Anterior cingulate cortex (tissue), 58 donors: ENCODE measurements at regions not wholly inside any gene's neighbourhood (a gene's known extent, or its start where the extent isn't known, plus 50 kb on each side); places are given as distances from the start of the nearest gene placed in this dataset.

ENCODE experiments used
- DNase-seq, 58 donors: peaks; one replicate each; lab custom pipeline; 2025; lab: John Stamatoyannopoulos, UW

GRCh38 chr5:5585751-5586341, 163.4 kb downstream of the ICE1 start:
- DNase-seq, result no peak

DNA sequence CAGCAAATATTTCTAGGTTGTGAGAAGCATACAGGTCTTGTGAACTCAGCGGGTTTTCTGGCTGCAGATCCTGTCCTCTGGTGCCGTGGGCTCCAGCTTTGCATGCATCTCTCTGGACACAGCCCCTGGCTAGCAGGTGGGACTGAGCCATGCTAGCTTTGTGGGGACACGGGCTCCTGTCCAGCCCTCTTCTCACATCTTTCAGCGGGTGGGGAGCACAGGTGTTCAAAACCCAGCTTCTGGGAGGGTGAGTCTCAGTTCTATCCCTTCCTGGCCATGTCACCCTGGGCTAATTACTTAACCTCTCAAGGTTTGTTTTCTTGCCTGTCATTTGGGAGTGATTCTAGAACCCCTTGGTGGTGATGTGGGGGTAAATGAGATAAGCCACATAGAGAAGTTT, 162.3 kb downstream of the ICE1 start:
- DNase-seq, result no peak

DNA sequence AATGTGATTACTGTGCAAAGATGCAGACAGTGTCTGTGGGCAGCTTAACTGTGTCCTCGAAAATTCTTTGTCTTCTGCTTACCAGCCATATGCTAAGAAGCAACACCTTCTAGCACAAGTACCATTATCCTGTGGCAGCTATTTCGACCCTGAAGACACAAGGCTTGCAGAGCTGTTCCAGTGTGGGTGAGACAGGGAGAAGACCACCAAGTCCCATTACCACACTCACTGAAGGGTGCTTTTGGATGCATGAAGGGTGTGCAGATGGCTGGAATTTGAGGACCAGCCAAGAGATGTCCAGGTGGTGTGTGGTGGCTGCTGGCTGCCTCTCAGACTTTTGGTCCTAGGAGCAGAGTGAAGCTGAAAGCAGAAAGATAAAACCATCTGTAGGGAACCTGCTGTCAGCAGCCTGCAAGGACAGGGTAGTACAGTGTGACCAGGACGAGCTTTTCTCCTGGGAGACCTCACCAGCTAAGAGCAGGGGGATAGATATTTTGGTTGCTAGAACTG, 161.8 kb downstream of the ICE1 start:
- peak in 8 of 58 donors; percentile 6 to 35 (median 18) for DNase-seq

GRCh38 chr5:5583832-5584231, 161.4 kb downstream of the ICE1 start:
- DNase-seq, result no peak

DNA sequence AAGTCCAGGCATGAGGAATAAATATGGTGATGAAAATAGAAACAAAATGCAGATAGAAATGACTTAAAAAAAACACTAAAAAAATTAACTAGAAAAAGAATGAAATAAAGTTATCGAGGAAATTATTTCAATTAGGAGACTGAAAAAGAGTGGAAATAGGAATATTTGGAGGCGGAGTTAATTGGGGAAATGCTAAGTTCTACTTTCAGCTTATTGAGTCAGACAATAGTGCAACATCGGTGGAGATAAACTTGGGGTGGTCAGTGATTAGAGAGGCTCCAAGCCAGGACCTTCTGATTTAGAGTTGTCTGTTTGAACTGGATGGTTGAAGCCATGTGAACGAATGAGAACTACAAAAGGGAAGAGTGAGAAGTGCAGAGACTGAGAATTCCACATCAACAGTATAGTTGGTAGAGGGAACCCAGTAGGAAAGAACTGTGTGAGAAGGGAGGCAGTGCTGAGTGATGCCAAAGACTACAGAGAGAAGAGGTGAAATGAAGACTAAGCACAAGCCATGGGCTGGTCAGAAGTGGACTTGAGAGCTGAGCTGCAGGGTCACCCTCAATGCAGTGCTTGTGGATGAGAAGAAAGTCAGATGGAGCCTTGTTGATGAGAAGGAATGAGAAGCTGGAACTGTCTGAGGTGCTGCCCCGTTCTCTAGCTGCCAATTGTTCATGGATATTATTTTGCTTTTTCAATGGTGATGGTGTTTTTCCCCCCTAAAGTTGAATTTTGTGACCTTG, 160.7 kb downstream of the ICE1 start:
- DNase-seq, result no peak

- DNase-seq, result no peak
These were observed 158.6 kb downstream of the ICE1 start for GRCh38 chr5:5581080-5581479.

DNA sequence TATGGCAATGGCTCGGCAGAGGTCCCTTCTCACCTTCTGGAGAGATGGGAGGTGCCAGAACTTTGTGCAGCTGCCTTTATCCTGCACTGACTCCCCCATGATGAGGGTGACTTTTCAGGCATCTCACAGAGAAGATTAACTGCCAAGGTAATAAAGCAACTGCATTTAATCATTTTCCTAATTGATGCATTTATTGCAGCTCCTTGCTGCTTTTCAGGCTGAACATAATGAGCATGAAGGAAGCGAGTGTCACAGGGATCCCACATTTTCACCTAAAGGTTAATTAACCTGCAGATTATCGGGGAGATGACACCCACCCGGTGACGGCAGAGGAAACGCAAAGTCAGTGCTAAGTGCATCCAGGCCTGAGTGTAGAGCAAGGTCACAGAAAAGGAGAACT, 154.3 kb downstream of the ICE1 start:
- no peak for DNase-seq

DNA sequence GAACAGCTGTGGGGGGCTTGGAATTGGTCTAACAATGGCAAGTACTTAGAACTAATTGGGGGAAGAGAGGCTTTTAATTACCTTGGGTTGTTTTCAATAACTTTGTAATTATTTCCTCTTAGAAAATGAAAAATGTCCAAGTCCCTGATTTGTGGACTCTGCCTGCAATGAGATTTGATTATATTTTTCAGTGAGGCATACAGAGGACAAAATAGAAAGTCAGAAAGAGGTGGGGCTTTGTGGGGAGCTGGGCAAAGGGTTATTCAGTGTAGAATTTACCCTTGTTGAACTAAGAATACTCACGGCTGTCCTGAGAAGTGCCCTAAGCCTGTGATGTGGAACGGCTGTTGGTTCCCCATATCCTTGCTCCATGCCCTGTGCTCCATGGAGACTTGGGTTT, 153.0 kb downstream of the ICE1 start:
- DNase-seq, result no peak

GRCh38 chr5:5573798-5574380, 151.4 kb downstream of the ICE1 start:
- DNase-seq, result no peak

- no peak for DNase-seq
These were observed 150.7 kb downstream of the ICE1 start for GRCh38 chr5:5572976-5573797.

GRCh38 chr5:5572010-5572865, 149.8 kb downstream of the ICE1 start:
- peak in 36 of 58 donors; percentile 5 to 61 (median 28) for DNase-seq

- no peak for DNase-seq
These were observed 148.2 kb downstream of the ICE1 start for GRCh38 chr5:5570646-5571045.

- no peak for DNase-seq
These were observed 142.4 kb downstream of the ICE1 start for GRCh38 chr5:5564898-5565297.

GRCh38 chr5:5560016-5560415, 137.5 kb downstream of the ICE1 start:
- peak in 1 of 58 donors; percentile 19 for DNase-seq

DNA sequence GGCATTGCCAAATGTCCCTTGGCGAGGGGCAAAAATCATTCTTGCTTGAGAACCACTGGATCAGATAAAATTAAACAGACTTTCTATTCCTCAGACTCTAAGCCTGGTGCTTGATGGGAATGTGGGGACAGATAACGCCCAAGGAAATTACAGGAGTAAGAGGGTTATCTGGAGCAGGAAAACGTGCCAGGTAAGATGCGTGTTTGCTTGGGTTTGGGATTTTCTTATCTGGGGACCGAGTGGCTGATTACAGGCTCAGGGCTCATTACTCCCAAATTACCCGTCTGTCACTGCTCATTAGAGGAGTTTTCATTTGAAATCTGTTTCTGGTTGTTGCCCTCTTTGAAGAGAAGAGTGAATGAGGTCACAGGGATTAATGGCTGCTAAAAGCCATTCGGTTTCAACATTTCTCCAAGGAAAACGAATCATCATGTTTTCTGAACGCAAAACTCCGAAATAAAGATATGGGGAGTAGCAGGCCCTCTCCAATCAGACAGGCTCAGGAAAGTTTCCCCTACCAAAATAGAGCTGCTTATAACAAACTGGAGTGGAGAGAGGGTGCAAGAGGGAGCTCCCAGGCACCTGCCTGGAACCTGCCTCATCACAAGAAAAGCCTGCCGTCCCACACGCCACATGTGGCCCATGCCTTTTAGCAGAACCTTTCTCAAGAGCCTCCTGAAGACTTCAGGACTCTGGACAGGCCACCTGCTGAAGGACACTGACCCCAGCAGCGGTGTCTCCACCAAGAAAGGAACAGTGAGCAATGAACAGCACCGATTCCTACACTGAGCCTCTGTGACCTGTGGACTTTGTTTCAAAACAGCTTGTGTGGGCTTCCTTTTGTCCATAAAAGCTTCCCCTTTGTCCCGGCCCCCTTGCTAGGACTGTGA, 136.4 kb downstream of the ICE1 start:
- DNase-seq, result no peak

DNA sequence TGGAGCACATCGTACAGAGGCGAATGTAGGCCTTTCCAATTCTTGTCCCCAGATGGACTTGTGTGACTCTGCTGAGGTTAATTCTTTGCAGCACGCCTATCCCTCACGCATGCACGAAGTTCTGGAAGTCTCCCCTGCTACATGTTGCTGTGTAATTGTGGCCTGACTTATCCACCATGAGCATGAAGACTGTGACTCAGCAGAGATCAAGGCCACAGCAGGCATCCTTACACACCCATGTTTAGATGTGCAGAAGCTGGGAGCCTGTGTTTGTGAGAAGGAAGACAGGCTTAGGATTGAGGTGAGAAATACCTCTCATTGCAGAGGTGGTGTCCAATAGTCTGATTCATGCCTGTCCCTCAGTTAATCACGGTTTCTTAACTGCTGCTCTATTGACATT, 135.6 kb downstream of the ICE1 start:
- no peak for DNase-seq

DNA sequence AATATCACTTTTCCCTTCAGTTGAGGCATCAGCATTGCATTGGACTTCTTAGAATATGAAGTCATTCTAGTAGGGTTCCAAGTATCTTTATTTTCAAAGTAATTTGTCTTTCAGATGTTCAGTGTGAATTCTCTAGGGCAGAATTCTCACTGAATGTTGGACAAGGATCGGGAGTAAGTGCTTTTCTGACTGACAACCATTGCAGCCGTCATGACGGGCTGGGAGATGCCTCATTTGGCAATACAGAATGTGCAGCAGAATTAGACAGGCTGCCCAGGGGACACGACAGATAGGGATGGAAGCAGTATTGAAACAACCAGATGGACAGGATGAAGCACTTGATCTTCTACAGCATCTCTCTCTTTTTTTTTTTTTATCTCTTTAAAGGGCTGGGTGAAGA, 129.0 kb downstream of the ICE1 start:
- DNase-seq, result no peak

- DNase-seq, result no peak
These were observed 123.9 kb downstream of the ICE1 start for GRCh38 chr5:5546408-5546807.

DNA sequence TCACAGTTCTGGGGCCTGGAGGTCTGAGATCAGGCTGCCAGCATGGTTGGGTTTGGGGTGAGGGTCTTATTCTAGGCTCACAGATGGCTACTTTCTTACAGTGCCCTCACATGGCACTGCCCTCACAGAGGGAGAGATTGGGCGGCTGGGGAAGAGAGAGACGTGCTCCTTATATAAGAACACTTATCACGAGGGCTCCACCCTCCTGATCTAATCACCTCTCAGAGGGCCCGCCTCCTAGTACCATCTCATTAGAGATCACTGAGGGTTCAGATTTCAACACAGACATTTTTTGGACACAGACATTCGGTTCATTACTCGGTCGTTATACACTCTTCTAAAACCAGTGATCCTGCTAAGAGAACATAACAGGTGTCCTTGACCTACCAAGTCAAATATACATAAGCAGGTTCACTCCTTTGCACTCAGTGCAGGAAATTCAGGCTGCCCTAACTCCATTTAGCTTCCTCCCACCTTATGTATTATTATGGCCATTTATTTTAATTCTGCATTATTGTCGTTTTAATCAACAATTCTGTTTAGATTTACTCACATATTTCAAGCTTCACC, 121.7 kb downstream of the ICE1 start:
- no peak for DNase-seq
